GM19240 (cell line): ENCODE measurements at regions not wholly inside any gene's neighbourhood (a gene's known extent, or its start where the extent isn't known, plus 50 kb on each side); places are given as distances from the start of the nearest gene placed in this dataset.
"Not testable (repeated sequence)": the region's sequence is repeated elsewhere in the genome, so short reads cannot be mapped to it uniquely, and the experiment has no call there.

Experiments
- DNase-seq: peaks from one replicate; pipeline ENCODE4 v3.0.0; 2011; ENCODE audit warnings: low spot score; ENCODE audit not compliant: insufficient read length

GRCh38 chr18:70827632-70828031 is 538.8 kb downstream of the SOCS6 start:
- DNase-seq = no peak

- DNase-seq = no peak
Measured at GRCh38 chr18:70826571-70826970, 537.7 kb downstream of the SOCS6 start.

- no peak for DNase-seq
Measured at GRCh38 chr18:70822691-70823090, 533.8 kb downstream of the SOCS6 start.

GRCh38 chr18:70822117-70822516 is 533.3 kb downstream of the SOCS6 start:
- no peak for DNase-seq

- DNase-seq = no peak
Measured at GRCh38 chr18:70808481-70809056, 519.7 kb downstream of the SOCS6 start.

- DNase-seq = peak; percentile 11
Measured at GRCh38 chr18:70781860-70782453, 493.1 kb downstream of the SOCS6 start.

GRCh38 chr18:70766254-70766653 is 477.4 kb downstream of the SOCS6 start:
- DNase-seq = not testable (repeated sequence)

GRCh38 chr18:70762812-70763211 is 474.0 kb downstream of the SOCS6 start:
- no peak for DNase-seq

- DNase-seq = no peak
Measured at GRCh38 chr18:70758780-70759179, 469.9 kb downstream of the SOCS6 start.

- DNase-seq = no peak
Measured at GRCh38 chr18:70754486-70754885, 465.6 kb downstream of the SOCS6 start.

GRCh38 chr18:70732916-70733315 is 444.1 kb downstream of the SOCS6 start:
- no peak for DNase-seq

GRCh38 chr18:70732188-70732587 is 443.3 kb downstream of the SOCS6 start:
- DNase-seq = no peak

GRCh38 chr18:70720607-70721006 is 431.8 kb downstream of the SOCS6 start:
- DNase-seq = no peak

- no peak for DNase-seq
Measured at GRCh38 chr18:70709720-70710119, 420.9 kb downstream of the SOCS6 start.

- no peak for DNase-seq
Measured at GRCh38 chr18:70709144-70709543, 420.3 kb downstream of the SOCS6 start.

GRCh38 chr18:70705831-70706416 is 417.1 kb downstream of the SOCS6 start:
- no peak for DNase-seq

- DNase-seq = no peak
Measured at GRCh38 chr18:70700496-70700895, 411.7 kb downstream of the SOCS6 start.

GRCh38 chr18:70698574-70698973 is 409.7 kb downstream of the SOCS6 start:
- DNase-seq = no peak

GRCh38 chr18:70693246-70693645 is 404.4 kb downstream of the SOCS6 start:
- DNase-seq = no peak

GRCh38 chr18:70689765-70690164 is 400.9 kb downstream of the SOCS6 start:
- not testable (repeated sequence) for DNase-seq

- DNase-seq = no peak
Measured at GRCh38 chr18:70688286-70688685, 399.4 kb downstream of the SOCS6 start.

- DNase-seq = no peak
Measured at GRCh38 chr18:70684821-70685220, 396.0 kb downstream of the SOCS6 start.

GRCh38 chr18:70683263-70683662 is 394.4 kb downstream of the SOCS6 start:
- DNase-seq = no peak
